IMR-90 (cell line): ENCODE measurements at regions not wholly inside any gene's neighbourhood (a gene's known extent, or its start where the extent isn't known, plus 50 kb on each side); places are given as distances from the start of the nearest gene placed in this dataset.

Experiments
- ATAC-seq: fragments of 200-7000 bp; cut with Tn5 transposase; 2 replicates; pipeline ENCODE4 v1.9.1; 2020; ENCODE audit warnings: low read depth, mild to moderate bottlenecking, moderate library complexity
- BruUV-seq: library from RNA; stranded (reverse); fragments of 400-500 nt; replicated peaks from 2 replicates; lab custom pipeline; 2021; lab: Mats Ljungman, UMichigan
- CTCF ChIA-PET: fragments of 300-600 bp; formaldehyde crosslinking; extraction: SDS; loops from one replicate; lab custom pipeline; 2021; ENCODE audit warnings: antibody characterized with exemption; lab: Yijun Ruan, JAX
- POLR2A ChIA-PET: fragments of 300-600 bp; sonication (Branson Sonifier 250); formaldehyde crosslinking; loops from one replicate; lab custom pipeline; 2022; ENCODE audit warnings: antibody characterized with exemption; ENCODE audit not compliant: unreplicated experiment; lab: Charles Lee
- DNase-seq: peaks from one replicate; pipeline ENCODE4 v3.0.0; 2013
- H2AFZ ChIP-seq: replicated peaks from 2 replicates; pipeline ENCODE3; 2013; ENCODE audit warnings: low read length, mild to moderate bottlenecking; ENCODE audit not compliant: poor library complexity
- H2AK5ac ChIP-seq: 2 replicates; pipeline ENCODE4 v1.6.1; 2013; ENCODE audit warnings: low read depth, low read length, inconsistent platforms
- H2AK9ac ChIP-seq: replicated peaks from 2 replicates; pipeline ENCODE3; 2013; ENCODE audit warnings: mild to moderate bottlenecking, low read depth, low read length, moderate library complexity; ENCODE audit not compliant: poor library complexity
- H2BK120ac ChIP-seq: 2 replicates; pipeline ENCODE4 v1.6.1; 2013; ENCODE audit warnings: low read depth, low read length, inconsistent platforms
- H2BK15ac ChIP-seq: 3 replicates; pipeline ENCODE4 v1.6.1; 2013; ENCODE audit warnings: low read depth, low read length, inconsistent platforms
- H2BK20ac ChIP-seq: 2 replicates; pipeline ENCODE4 v1.6.1; 2013; ENCODE audit warnings: low read depth, mild to moderate bottlenecking, inconsistent platforms, low read length, moderate library complexity
- H2BK5ac ChIP-seq: 2 replicates; pipeline ENCODE4 v1.6.1; 2013; ENCODE audit warnings: mild to moderate bottlenecking, low read depth, low read length, inconsistent platforms; ENCODE audit not compliant: poor library complexity, severe bottlenecking
- H3K14ac ChIP-seq: replicated peaks from 2 replicates; pipeline ENCODE4 v1.6.1; 2013; ENCODE audit warnings: low read depth, low read length, inconsistent platforms
- H3K18ac ChIP-seq: 2 replicates; pipeline ENCODE4 v1.6.1; 2013; ENCODE audit warnings: low read depth, low read length, control low read depth
- H3K23ac ChIP-seq: 2 replicates; pipeline ENCODE4 v1.6.1; 2013; ENCODE audit warnings: low read depth, low read length, inconsistent platforms
- H3K27ac ChIP-seq: 2 replicates; pipeline ENCODE4 v1.5.1; 2013; ENCODE audit warnings: mild to moderate bottlenecking, control low read depth, low read length; ENCODE audit not compliant: insufficient read depth
- H3K27me3 ChIP-seq: 2 replicates; pipeline ENCODE4 v1.6.1; 2013; ENCODE audit warnings: low read length; ENCODE audit not compliant: control insufficient read depth, insufficient read depth
- H3K36me3 ChIP-seq: 2 replicates; pipeline ENCODE4 v1.6.1; 2013; ENCODE audit warnings: low read length, mixed read lengths; ENCODE audit not compliant: control insufficient read depth, insufficient read depth
- H3K4ac ChIP-seq: 2 replicates; pipeline ENCODE4 v1.6.1; 2013; ENCODE audit warnings: low read depth, low read length, inconsistent platforms
- H3K4me1 ChIP-seq: 2 replicates; pipeline ENCODE4 v1.6.1; 2013; ENCODE audit warnings: low read length, mixed read lengths; ENCODE audit not compliant: control insufficient read depth, insufficient read depth
- H3K4me2 ChIP-seq: 2 replicates; pipeline ENCODE4 v1.6.1; 2013; ENCODE audit warnings: low read depth, mild to moderate bottlenecking, control low read depth, low read length, moderate library complexity
- H3K4me3 ChIP-seq: 2 replicates; pipeline ENCODE4 v1.5.1; 2013; ENCODE audit warnings: low read depth, mild to moderate bottlenecking, control low read depth, low read length, moderate library complexity; ENCODE audit not compliant: insufficient read depth
- H3K56ac ChIP-seq: 2 replicates; pipeline ENCODE4 v1.6.1; 2013; ENCODE audit warnings: low read length, inconsistent platforms; ENCODE audit not compliant: insufficient read depth; ENCODE audit errors: extremely low read depth
- H3K79me1 ChIP-seq, 2 experiments: 2 replicates each; pipeline ENCODE4 v1.6.1; 2013; ENCODE audit warnings: low read length in 2 of 2, inconsistent platforms in 1 of 2, low read depth in 1 of 2
- H3K9ac ChIP-seq: 2 replicates; pipeline ENCODE4 v1.6.1; 2013; ENCODE audit warnings: low read depth, low read length, control low read depth
- H3K9me1 ChIP-seq: 2 replicates; pipeline ENCODE4 v1.6.1; 2013; ENCODE audit warnings: low read length, inconsistent platforms; ENCODE audit not compliant: insufficient read depth
- H3K9me3 ChIP-seq: 2 replicates; pipeline ENCODE4 v1.6.1; 2013; ENCODE audit warnings: low read length; ENCODE audit not compliant: control insufficient read depth, insufficient read depth
- H4K20me1 ChIP-seq: 2 replicates; pipeline ENCODE4 v1.6.1; 2013; ENCODE audit warnings: low read length, inconsistent platforms; ENCODE audit not compliant: insufficient read depth
- H4K5ac ChIP-seq: 2 replicates; pipeline ENCODE4 v1.6.1; 2013; ENCODE audit warnings: mild to moderate bottlenecking, low read depth, low read length, control low read depth
- H4K8ac ChIP-seq, 2 experiments: 2 replicates each; pipeline ENCODE4 v1.6.1; 2013; ENCODE audit warnings: low read depth in 2 of 2, low read length in 2 of 2, control low read depth in 1 of 2, inconsistent platforms in 1 of 2
- H4K91ac ChIP-seq: 2 replicates; pipeline ENCODE4 v1.6.1; 2013; ENCODE audit warnings: low read depth, low read length, inconsistent platforms; ENCODE audit not compliant: insufficient read depth
- BHLHE40 ChIP-seq: fragments of 150-350 bp; IDR thresholded peaks from 2 replicates; pipeline ENCODE4 v1.6.1; 2016; ENCODE audit warnings: mild to moderate bottlenecking, low read depth, low read length
- CEBPB ChIP-seq: IDR thresholded peaks from 2 replicates; pipeline ENCODE4 v1.6.1; 2012; ENCODE audit warnings: low read depth, low read length, improper control_type of control experiment
- CHD1 ChIP-seq: IDR thresholded peaks from 2 replicates; pipeline ENCODE4 v1.6.1; 2012; ENCODE audit warnings: low read depth, low read length, improper control_type of control experiment
- FOS ChIP-seq: fragments of 150-350 bp; IDR thresholded peaks from 2 replicates; pipeline ENCODE4 v1.6.1; 2016; ENCODE audit warnings: low read depth, low read length
- MAFK ChIP-seq: IDR thresholded peaks from 2 replicates; pipeline ENCODE4 v1.6.1; 2012; ENCODE audit warnings: low read depth, low read length, improper control_type of control experiment
- MAZ ChIP-seq: IDR thresholded peaks from 2 replicates; pipeline ENCODE4 v1.6.1; 2012; ENCODE audit warnings: low read depth, mild to moderate bottlenecking, low read length, improper control_type of control experiment, moderate library complexity, borderline replicate concordance
- MXI1 ChIP-seq: IDR thresholded peaks from 2 replicates; pipeline ENCODE4 v1.6.1; 2012; ENCODE audit warnings: low read depth, mild to moderate bottlenecking, low read length, moderate library complexity, borderline replicate concordance
- NFE2L2 ChIP-seq: fragments of 150-350 bp; IDR thresholded peaks from 2 replicates; pipeline ENCODE4 v1.6.1; 2016; ENCODE audit warnings: low read depth, mild to moderate bottlenecking, low read length
- POLR2A ChIP-seq: IDR thresholded peaks from 2 replicates; pipeline ENCODE4 v1.6.1; 2012; ENCODE audit warnings: mild to moderate bottlenecking, low read depth, low read length
- RAD21 ChIP-seq: IDR thresholded peaks from 2 replicates; pipeline ENCODE4 v1.6.1; 2012; ENCODE audit warnings: low read length, improper control_type of control experiment
- RCOR1 ChIP-seq: IDR thresholded peaks from 2 replicates; pipeline ENCODE4 v1.6.1; 2012; ENCODE audit warnings: mild to moderate bottlenecking, low read length, improper control_type of control experiment; ENCODE audit not compliant: insufficient replicate concordance
- RFX5 ChIP-seq: IDR thresholded peaks from 2 replicates; pipeline ENCODE4 v1.8.0; 2012; ENCODE audit warnings: low read depth, mild to moderate bottlenecking, low read length, moderate library complexity
- SMC3 ChIP-seq: fragments of 150-350 bp; IDR thresholded peaks from 2 replicates; pipeline ENCODE4 v1.6.1; 2016; ENCODE audit warnings: low read depth, mild to moderate bottlenecking, antibody characterized with exemption, low read length, moderate library complexity
- WGBS, 2 experiments: methylation state at CpG; one replicate each; pipeline versions ENCODE4 v1.1.5 to v1.1.7; 2013; ENCODE audit warnings: missing lambda C conversion rate in 2 of 2; ENCODE audit not compliant: insufficient read length in 1 of 2; ENCODE audit errors: extremely low coverage in 2 of 2; 5-methylcytosine and 5-hydroxymethylcytosine counted together
- dilution Hi-C: fragments of 300-500 bp; cut with HindIII; formaldehyde crosslinking; loops from one replicate; pipeline ENCODE4 v1.14.3; 2018; ENCODE audit warnings: low sequenced_read_pairs; ENCODE audit not compliant: unreplicated experiment
- in situ Hi-C: fragments of 300-500 bp; cut with MboI; formaldehyde crosslinking; loops from 3 replicates; pipeline ENCODE4 v1.14.3; 2019; ENCODE audit warnings: low sequenced_read_pairs, inconsistent platforms, mixed read lengths
- intact Hi-C: fragments of 100-400 bp; cut with micrococcal nuclease; formaldehyde crosslinking; loops from 2 replicates; pipeline ENCODE4 v1.10.0; 2022
- TF ChIP-seq, protein P1 (sequence below): fragments of 150-350 bp; IDR thresholded peaks from 2 replicates; pipeline ENCODE4 v1.6.1; 2016; ENCODE audit warnings: low read depth, mild to moderate bottlenecking, low read length, moderate library complexity, borderline replicate concordance
- TF ChIP-seq, protein P2 (sequence below): conservative IDR thresholded peaks from 2 replicates; pipeline ENCODE4 v1.5.1; 2012; ENCODE audit warnings: mild to moderate bottlenecking, low read depth, low read length, improper control_type of control experiment
- TF ChIP-seq, protein P3 (sequence below): fragments of 150-350 bp; IDR thresholded peaks from 2 replicates; pipeline ENCODE4 v1.6.1; 2017; ENCODE audit warnings: mild to moderate bottlenecking, antibody characterized with exemption, low read length, low read depth

DNA sequence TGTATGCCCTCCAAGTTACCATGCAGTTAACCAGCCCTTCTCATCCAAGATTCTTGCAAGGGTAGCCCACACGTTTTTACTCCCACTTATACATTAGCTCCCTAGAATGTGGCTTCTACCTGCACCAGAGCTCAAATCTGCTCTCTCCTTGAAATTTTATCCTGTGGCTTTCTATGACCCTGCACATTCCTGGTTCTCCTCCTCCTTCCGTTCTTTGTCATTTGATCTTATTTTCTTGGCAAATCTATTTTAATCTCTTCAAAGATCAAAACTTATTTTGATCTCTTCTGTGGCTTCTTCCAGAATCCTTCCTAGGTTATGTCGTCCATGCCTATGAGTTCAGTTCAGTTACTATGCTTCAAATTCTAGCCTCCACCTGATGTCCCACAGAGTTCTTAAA lies 115.6 kb upstream of the GUCA2B start:
- H3K36me3 ChIP-seq = no peaks in the 10 kb centered on the region
- H3K9me1 ChIP-seq = no peaks in the 10 kb centered on the region
- no peak overlapping the region for H3K23ac ChIP-seq
- no peak overlapping the region for H2BK20ac ChIP-seq
- no peak overlapping the region for H4K91ac ChIP-seq
- DNase-seq (no peak), ATAC-seq (no peak)
- H3K9ac ChIP-seq = no peak overlapping the region
- H2AK5ac ChIP-seq = no peak overlapping the region
- POLR2A ChIA-PET = no interaction called here
- no peaks in the 10 kb centered on the region for H4K20me1 ChIP-seq
- H3K4me2 ChIP-seq = no peak overlapping the region
- H3K4ac ChIP-seq = no peak overlapping the region
- no peak overlapping the region for H3K4me3 ChIP-seq
- H3K56ac ChIP-seq = no peak overlapping the region
- H2BK15ac ChIP-seq = no peak overlapping the region
- peaks cover 11% of the 10 kb centered on the region for H3K27me3 ChIP-seq
- intact Hi-C loops (loop anchor here (2.0 to 5.0 kb wide), 2 partner anchors 120 to 225 kb away; partner anchors contain the start of gene HIVEP3), dilution Hi-C loops (no loop called here), in situ Hi-C loops (no loop called here)
- H2AK9ac ChIP-seq = no peak overlapping the region
- no peak overlapping the region for H3K14ac ChIP-seq
- H2AFZ ChIP-seq = no peak overlapping the region
- no peak overlapping the region for H4K8ac ChIP-seq
- WGBS, 2 experiments = 54% methylated on average over 3 of the region's 3 CpGs; no CpG with 5 or more reads in 1 of the 2 experiments
- H2BK120ac ChIP-seq = no peak overlapping the region
- H4K5ac ChIP-seq = no peak overlapping the region
- TF ChIP-seq, protein P1, sequence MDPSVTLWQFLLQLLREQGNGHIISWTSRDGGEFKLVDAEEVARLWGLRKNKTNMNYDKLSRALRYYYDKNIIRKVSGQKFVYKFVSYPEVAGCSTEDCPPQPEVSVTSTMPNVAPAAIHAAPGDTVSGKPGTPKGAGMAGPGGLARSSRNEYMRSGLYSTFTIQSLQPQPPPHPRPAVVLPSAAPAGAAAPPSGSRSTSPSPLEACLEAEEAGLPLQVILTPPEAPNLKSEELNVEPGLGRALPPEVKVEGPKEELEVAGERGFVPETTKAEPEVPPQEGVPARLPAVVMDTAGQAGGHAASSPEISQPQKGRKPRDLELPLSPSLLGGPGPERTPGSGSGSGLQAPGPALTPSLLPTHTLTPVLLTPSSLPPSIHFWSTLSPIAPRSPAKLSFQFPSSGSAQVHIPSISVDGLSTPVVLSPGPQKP = no peak
- no peak for TF ChIP-seq MXI1
- no peak for TF ChIP-seq BHLHE40
- no peak for TF ChIP-seq CEBPB
- TF ChIP-seq NFE2L2 = no peak
- TF ChIP-seq MAZ = no peak
- TF ChIP-seq RCOR1 = no peak
- TF ChIP-seq MAFK = no peak
- no peak for TF ChIP-seq FOS
- TF ChIP-seq, protein P2, sequence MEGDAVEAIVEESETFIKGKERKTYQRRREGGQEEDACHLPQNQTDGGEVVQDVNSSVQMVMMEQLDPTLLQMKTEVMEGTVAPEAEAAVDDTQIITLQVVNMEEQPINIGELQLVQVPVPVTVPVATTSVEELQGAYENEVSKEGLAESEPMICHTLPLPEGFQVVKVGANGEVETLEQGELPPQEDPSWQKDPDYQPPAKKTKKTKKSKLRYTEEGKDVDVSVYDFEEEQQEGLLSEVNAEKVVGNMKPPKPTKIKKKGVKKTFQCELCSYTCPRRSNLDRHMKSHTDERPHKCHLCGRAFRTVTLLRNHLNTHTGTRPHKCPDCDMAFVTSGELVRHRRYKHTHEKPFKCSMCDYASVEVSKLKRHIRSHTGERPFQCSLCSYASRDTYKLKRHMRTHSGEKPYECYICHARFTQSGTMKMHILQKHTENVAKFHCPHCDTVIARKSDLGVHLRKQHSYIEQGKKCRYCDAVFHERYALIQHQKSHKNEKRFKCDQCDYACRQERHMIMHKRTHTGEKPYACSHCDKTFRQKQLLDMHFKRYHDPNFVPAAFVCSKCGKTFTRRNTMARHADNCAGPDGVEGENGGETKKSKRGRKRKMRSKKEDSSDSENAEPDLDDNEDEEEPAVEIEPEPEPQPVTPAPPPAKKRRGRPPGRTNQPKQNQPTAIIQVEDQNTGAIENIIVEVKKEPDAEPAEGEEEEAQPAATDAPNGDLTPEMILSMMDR = no peak
- no peak for TF ChIP-seq CHD1
- TF ChIP-seq SMC3 = no peak
- TF ChIP-seq, protein P3, sequence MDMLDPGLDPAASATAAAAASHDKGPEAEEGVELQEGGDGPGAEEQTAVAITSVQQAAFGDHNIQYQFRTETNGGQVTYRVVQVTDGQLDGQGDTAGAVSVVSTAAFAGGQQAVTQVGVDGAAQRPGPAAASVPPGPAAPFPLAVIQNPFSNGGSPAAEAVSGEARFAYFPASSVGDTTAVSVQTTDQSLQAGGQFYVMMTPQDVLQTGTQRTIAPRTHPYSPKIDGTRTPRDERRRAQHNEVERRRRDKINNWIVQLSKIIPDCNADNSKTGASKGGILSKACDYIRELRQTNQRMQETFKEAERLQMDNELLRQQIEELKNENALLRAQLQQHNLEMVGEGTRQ = no peak
- no peak for TF ChIP-seq POLR2A
- TF ChIP-seq RAD21 = no peak
- no peak for TF ChIP-seq RFX5
- BruUV-seq = no TSS peak
- no peak overlapping the region for H2BK5ac ChIP-seq
- H3K27ac ChIP-seq = no peak overlapping the region
- no peaks in the 10 kb centered on the region for H3K9me3 ChIP-seq
- peaks cover 0 to 2% of the 10 kb centered on the region in 2 experiments; a peak in 2 of 4 replicates for H3K79me1 ChIP-seq
- no peak overlapping the region for H3K18ac ChIP-seq
- peaks cover 5% of the 10 kb centered on the region for H3K4me1 ChIP-seq
- CTCF ChIA-PET = no interaction called here
